HUES64 (cell line): ENCODE measurements at regions not wholly inside any gene's neighbourhood (a gene's known extent, or its start where the extent isn't known, plus 50 kb on each side); places are given as distances from the start of the nearest gene placed in this dataset.
"Not testable (repeated sequence)": the region's sequence is repeated elsewhere in the genome, so short reads cannot be mapped to it uniquely, and the experiment has no call there.

Experiments used
- H3K27ac ChIP-seq: 2 replicates; pipeline ENCODE4 v1.7.0; 2013; ENCODE audit warnings: low read depth, low read length, inconsistent platforms
- H3K27me3 ChIP-seq: 2 replicates; pipeline ENCODE4 v1.6.1; 2013; ENCODE audit warnings: mild to moderate bottlenecking, low read length; ENCODE audit not compliant: insufficient read depth
- H3K36me3 ChIP-seq: 2 replicates; pipeline ENCODE4 v1.6.1; 2013; ENCODE audit warnings: mild to moderate bottlenecking, low read length; ENCODE audit not compliant: insufficient read depth
- H3K4me1 ChIP-seq: 2 replicates; pipeline ENCODE4 v1.6.1; 2013; ENCODE audit warnings: mild to moderate bottlenecking, low read length, moderate library complexity; ENCODE audit not compliant: insufficient read depth
- H3K4me3 ChIP-seq: 2 replicates; pipeline ENCODE4 v1.5.1; 2013; ENCODE audit warnings: mild to moderate bottlenecking, low read length, moderate library complexity
- H3K9ac ChIP-seq: 2 replicates; pipeline ENCODE4 v1.6.1; 2013; ENCODE audit warnings: mild to moderate bottlenecking, low read depth, low read length
- H3K9me3 ChIP-seq: 2 replicates; pipeline ENCODE4 v1.6.1; 2013; ENCODE audit warnings: low read depth, low read length; ENCODE audit not compliant: insufficient read depth
- WGBS: fragments of 150-250, 120-280 bp; methylation state at CpG from one replicate; pipeline ENCODE4 v1.1.7; 2013; ENCODE audit warnings: missing lambda C conversion rate; 5-methylcytosine and 5-hydroxymethylcytosine counted together

GRCh38 chr3:82390868-82391267 is 629.4 kb upstream of the GBE1 start:
- H3K27me3 ChIP-seq, result no peaks in the 10 kb centered on the region
- no peak overlapping the region for H3K4me3 ChIP-seq
- no peak overlapping the region for H3K27ac ChIP-seq
- H3K9ac ChIP-seq, result no peak overlapping the region
- 92% methylated on average over 4 of the region's 4 CpGs for WGBS
- H3K36me3 ChIP-seq, result no peaks in the 10 kb centered on the region
- H3K9me3 ChIP-seq, result no peaks in the 10 kb centered on the region
- no peaks in the 10 kb centered on the region for H3K4me1 ChIP-seq

DNA sequence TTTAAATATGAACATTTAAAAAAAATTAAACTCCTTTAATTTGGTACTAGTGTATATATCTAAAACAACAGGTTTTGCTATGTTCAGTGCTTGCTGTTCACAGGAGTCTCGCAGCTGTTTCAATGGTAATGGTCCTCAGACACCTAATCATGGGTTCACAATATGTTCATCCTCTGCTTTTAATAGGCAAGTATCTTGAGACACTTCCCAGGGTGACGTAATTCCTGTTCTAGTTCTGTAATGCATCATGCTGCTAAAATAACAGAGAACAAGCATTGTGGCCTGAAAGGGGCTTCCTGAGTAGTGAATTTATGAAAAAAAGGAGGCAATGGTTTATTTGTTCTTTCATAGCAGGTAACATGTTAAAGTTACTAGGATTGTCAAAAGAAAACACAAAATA is 625.2 kb upstream of the GBE1 start:
- Histone ChIP-seq H3K27ac (no peak overlapping the region), H3K36me3 (no peaks in the 10 kb centered on the region)
- WGBS, result 94% methylated on average over 2 of the region's 2 CpGs

DNA sequence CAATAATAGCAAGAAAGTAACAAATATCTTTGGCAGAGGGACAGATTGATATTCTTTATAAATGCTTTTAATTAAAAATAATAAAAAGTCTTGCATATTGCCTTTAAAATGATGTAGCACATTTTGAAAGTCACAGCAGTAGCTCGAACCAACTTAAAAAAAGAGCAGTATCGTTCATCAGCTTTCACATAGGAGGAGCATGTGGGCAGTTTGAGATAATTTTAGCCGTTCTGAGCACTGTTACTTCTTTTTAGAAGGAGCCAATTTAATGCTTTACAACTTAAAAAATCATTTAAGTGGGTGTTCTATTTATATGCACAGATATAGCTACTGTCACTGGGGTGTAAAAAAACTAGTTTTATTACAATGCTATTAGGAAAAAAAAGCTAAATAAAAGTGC is 622.7 kb upstream of the GBE1 start:
- no peak overlapping the region for H3K9ac ChIP-seq
- no peaks in the 10 kb centered on the region for H3K4me1 ChIP-seq
- H3K4me3 ChIP-seq, result no peak overlapping the region
- peaks cover 17% of the 10 kb centered on the region; the same call in 1 of the 2 replicates for H3K9me3 ChIP-seq
- no peak overlapping the region for H3K27ac ChIP-seq
- WGBS, result 98% methylated on average over 2 of the region's 3 CpGs
- H3K27me3 ChIP-seq, result no peaks in the 10 kb centered on the region
- H3K36me3 ChIP-seq, result no peaks in the 10 kb centered on the region

More for the DNA sequence above, 625.2 kb upstream of the GBE1 start:
- Histone ChIP-seq H3K9ac (no peak overlapping the region), H3K4me1 (no peaks in the 10 kb centered on the region), H3K9me3 (no peaks in the 10 kb centered on the region), H3K27me3 (no peaks in the 10 kb centered on the region), H3K4me3 (no peak overlapping the region)

- H3K4me1 ChIP-seq, result no peaks in the 10 kb centered on the region
- H3K27me3 ChIP-seq, result no peaks in the 10 kb centered on the region
- WGBS, result 89% methylated on average over 3 of the region's 4 CpGs
- H3K9me3 ChIP-seq, result peaks cover 31% of the 10 kb centered on the region
- no peak overlapping the region for H3K9ac ChIP-seq
- H3K4me3 ChIP-seq, result no peak overlapping the region
- no peaks in the 10 kb centered on the region for H3K36me3 ChIP-seq
- H3K27ac ChIP-seq, result no peak overlapping the region
Observed at GRCh38 chr3:82382831-82383230, 621.4 kb upstream of the GBE1 start.

DNA sequence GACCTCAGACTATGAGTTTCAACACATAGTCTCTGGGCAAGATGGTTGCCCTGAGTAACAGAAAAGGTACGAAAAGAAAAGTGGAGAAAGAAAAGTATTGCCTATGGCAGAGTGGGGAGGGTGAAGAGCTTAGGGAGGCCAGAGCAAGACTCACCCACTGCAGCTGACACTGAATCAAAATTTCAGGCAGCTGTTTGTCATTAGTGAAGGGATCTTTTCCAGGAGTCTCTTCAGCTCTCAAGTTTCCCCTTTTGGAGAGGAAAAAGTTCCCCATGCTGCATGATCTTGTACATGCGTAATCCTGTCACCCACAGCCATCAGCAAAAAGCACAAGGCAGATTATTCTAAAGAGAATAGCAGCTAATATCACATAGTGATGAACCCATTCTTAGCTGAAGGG is 616.9 kb upstream of the GBE1 start:
- Histone ChIP-seq H3K27me3 (no peaks in the 10 kb centered on the region), H3K36me3 (no peaks in the 10 kb centered on the region; the same call in 1 of the 2 replicates), H3K4me1 (no peaks in the 10 kb centered on the region), H3K9ac (no peak overlapping the region), H3K27ac (no peak overlapping the region), H3K9me3 (peaks cover 56% of the 10 kb centered on the region), H3K4me3 (no peak overlapping the region)
- WGBS, result 96% methylated on average over 2 of the region's 2 CpGs

DNA sequence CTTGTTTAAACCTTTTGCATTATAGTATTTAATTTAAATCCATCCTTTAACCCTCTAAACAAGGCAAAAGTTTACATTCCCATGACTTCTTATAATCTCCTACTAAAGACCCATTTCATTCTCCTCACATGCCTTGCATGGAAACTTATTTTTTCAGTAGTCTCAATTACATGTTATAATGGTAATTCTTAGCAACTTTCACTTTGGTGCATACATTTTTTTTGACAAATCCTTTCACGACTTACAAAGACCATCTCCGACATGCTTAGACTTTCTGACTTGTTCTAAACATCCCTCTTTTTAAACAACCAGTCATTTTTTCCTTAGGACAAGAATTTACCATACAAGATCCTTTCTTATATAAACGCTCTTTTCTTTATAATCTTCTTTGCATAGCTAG is 615.4 kb upstream of the GBE1 start:
- Histone ChIP-seq H3K9me3 (peaks cover 56% of the 10 kb centered on the region), H3K9ac (no peak overlapping the region), H3K27ac (no peak overlapping the region), H3K4me1 (no peaks in the 10 kb centered on the region), H3K36me3 (no peaks in the 10 kb centered on the region; the same call in 1 of the 2 replicates), H3K27me3 (no peaks in the 10 kb centered on the region), H3K4me3 (0 out of 2 replicates have a peak overlapping the region, but pooled peaks have one; percentile 4)
- 89% methylated on average over 3 of the region's 3 CpGs for WGBS

- H3K36me3 ChIP-seq, H3K27me3 ChIP-seq, H3K27ac ChIP-seq, H3K9ac ChIP-seq, H3K4me3 ChIP-seq, H3K4me1 ChIP-seq: not testable (repeated sequence)
- WGBS, result 98% methylated on average over 4 of the region's 4 CpGs
- peaks cover 36% of the 10 kb centered on the region for H3K9me3 ChIP-seq
Observed at GRCh38 chr3:82373833-82374232, 612.4 kb upstream of the GBE1 start.

GRCh38 chr3:82364827-82365226 is 603.4 kb upstream of the GBE1 start:
- no peaks in the 10 kb centered on the region for H3K9me3 ChIP-seq
- no peaks in the 10 kb centered on the region for H3K27me3 ChIP-seq
- no peaks in the 10 kb centered on the region for H3K36me3 ChIP-seq
- no peak overlapping the region for H3K9ac ChIP-seq
- peaks cover 11% of the 10 kb centered on the region; the same call in 1 of the 2 replicates for H3K4me1 ChIP-seq
- WGBS, result 98% methylated on average over 3 of the region's 4 CpGs
- H3K4me3 ChIP-seq, result no peak overlapping the region
- no peak overlapping the region for H3K27ac ChIP-seq

- H3K27ac ChIP-seq, result no peak overlapping the region
- no peak overlapping the region for H3K4me3 ChIP-seq
- no peaks in the 10 kb centered on the region for H3K36me3 ChIP-seq
- H3K9ac ChIP-seq, result no peak overlapping the region
- H3K4me1 ChIP-seq, result peaks cover 11% of the 10 kb centered on the region; the same call in 1 of the 2 replicates
- WGBS, result no CpG with 5 or more reads among the region's 1 CpG
- no peaks in the 10 kb centered on the region for H3K27me3 ChIP-seq
- H3K9me3 ChIP-seq, result no peaks in the 10 kb centered on the region
Observed at GRCh38 chr3:82363131-82363530, 601.7 kb upstream of the GBE1 start.

- 89% methylated on average over 2 of the region's 2 CpGs for WGBS
- H3K9ac ChIP-seq, result no peak overlapping the region
- H3K27me3 ChIP-seq, result no peaks in the 10 kb centered on the region
- no peak overlapping the region for H3K4me3 ChIP-seq
- no peaks in the 10 kb centered on the region for H3K36me3 ChIP-seq
- H3K27ac ChIP-seq, result no peak overlapping the region
- H3K9me3 ChIP-seq, result no peaks in the 10 kb centered on the region
- peaks cover 24% of the 10 kb centered on the region for H3K4me1 ChIP-seq
Observed at GRCh38 chr3:82355228-82355627, 593.8 kb upstream of the GBE1 start.

GRCh38 chr3:82354228-82354627 is 592.8 kb upstream of the GBE1 start:
- WGBS, result 89% methylated on average over 4 of the region's 4 CpGs
- 0 out of 2 replicates have a peak, but pooled peaks cover 3% of the 10 kb centered on the region for H3K9me3 ChIP-seq
- no peaks in the 10 kb centered on the region for H3K27me3 ChIP-seq
- H3K27ac ChIP-seq, result no peak overlapping the region
- H3K4me1 ChIP-seq, result peaks cover 24% of the 10 kb centered on the region
- no peak overlapping the region for H3K9ac ChIP-seq
- H3K36me3 ChIP-seq, result no peaks in the 10 kb centered on the region
- no peak overlapping the region for H3K4me3 ChIP-seq
